ENCODE measurements at regions not wholly inside any gene's neighbourhood (a gene's known extent, or its start where the extent isn't known, plus 50 kb on each side); places are given as distances from the start of the nearest gene placed in this dataset.

- TF ChIP-seq POLR2A (IDR thresholded peaks at IDR 0.05; ENCODE audit: low read depth, low read length) (no peak), POLR2AphosphoS5 (IDR thresholded peaks at IDR 0.05; ENCODE audit: low read depth, low read length) (no peak), PAX5 (IDR thresholded peaks at IDR 0.05; ENCODE audit: insufficient read depth, low read length, severe bottlenecking) (no peak), SPI1 (IDR thresholded peaks at IDR 0.05; ENCODE audit: low read depth, low read length) (no peak)
These were observed 300.5 kb downstream of the IPO8 start for GRCh38 chr12:30395190-30395589.

All from GM12891 (cell line).